ENCODE measurements at regions not wholly inside any gene's neighbourhood (a gene's known extent, or its start where the extent isn't known, plus 50 kb on each side); places are given as distances from the start of the nearest gene placed in this dataset.

GRCh38 chr5:114969482-114969881 is 200.2 kb downstream of the TRIM36 start:
- H3K79me2 ChIP-seq (ENCODE audit: low read length) = no peaks in the 10 kb centered on the region
- H3K9ac ChIP-seq (ENCODE audit: low read length) = no peak overlapping the region

GRCh38 chr5:114957384-114957783 is 212.3 kb downstream of the TRIM36 start:
- no peaks in the 10 kb centered on the region for H3K27me3 ChIP-seq (ENCODE audit: low read depth, low read length)
- H3K4me1 ChIP-seq (ENCODE audit: low read length) = peaks cover 16% of the 10 kb centered on the region
- H4K20me1 ChIP-seq (ENCODE audit: insufficient read depth, low read length) = no peaks in the 10 kb centered on the region
- H3K4me2 ChIP-seq (ENCODE audit: low read length) = no peak overlapping the region
- H3K4me3 ChIP-seq (ENCODE audit: low read length) = no peak overlapping the region
- no peaks in the 10 kb centered on the region for H3K36me3 ChIP-seq (replicated peaks; ENCODE audit: low read depth, low read length)
- no peak overlapping the region for H3K9ac ChIP-seq (ENCODE audit: low read length)
- H2AFZ ChIP-seq (ENCODE audit: low read depth, low read length) = no peak overlapping the region
- no peaks in the 10 kb centered on the region for H3K79me2 ChIP-seq (ENCODE audit: low read length)
- no peaks in the 10 kb centered on the region for H3K9me3 ChIP-seq (ENCODE audit: insufficient read depth, low read length)
- no peak for TF ChIP-seq CTCF (IDR thresholded peaks at IDR 0.05; ENCODE audit: low read depth, low read length)
- TF ChIP-seq EZH2phosphoT487 (IDR thresholded peaks at IDR 0.05; ENCODE audit: low read depth) = no peak
- no peak overlapping the region for H3K27ac ChIP-seq (ENCODE audit: low read length)

More at GRCh38 chr5:114969482-114969881, 200.2 kb downstream of the TRIM36 start:
- no peak overlapping the region for H2AFZ ChIP-seq (ENCODE audit: low read depth, low read length)
- H3K4me3 ChIP-seq (ENCODE audit: low read length) = no peak overlapping the region
- no peak overlapping the region for H3K4me2 ChIP-seq (ENCODE audit: low read length)
- H3K4me1 ChIP-seq (ENCODE audit: low read length) = peaks cover 8% of the 10 kb centered on the region; the same call in 1 of the 2 replicates
- TF ChIP-seq CTCF (IDR thresholded peaks at IDR 0.05; ENCODE audit: low read depth, low read length) (no peak), EZH2phosphoT487 (IDR thresholded peaks at IDR 0.05; ENCODE audit: low read depth) (no peak)
- no peak overlapping the region for H3K27ac ChIP-seq (ENCODE audit: low read length)
- H4K20me1 ChIP-seq (ENCODE audit: insufficient read depth, low read length) = no peaks in the 10 kb centered on the region
- H3K36me3 ChIP-seq (replicated peaks; ENCODE audit: low read depth, low read length) = no peaks in the 10 kb centered on the region
- no peaks in the 10 kb centered on the region for H3K9me3 ChIP-seq (ENCODE audit: insufficient read depth, low read length)
- no peaks in the 10 kb centered on the region for H3K27me3 ChIP-seq (ENCODE audit: low read depth, low read length)

GRCh38 chr5:114953565-114953964 is 216.1 kb downstream of the TRIM36 start:
- no peak for TF ChIP-seq CTCF (IDR thresholded peaks at IDR 0.05; ENCODE audit: low read depth, low read length)
- TF ChIP-seq EZH2phosphoT487 (IDR thresholded peaks at IDR 0.05; ENCODE audit: low read depth) = no peak
- no peak overlapping the region for H3K9ac ChIP-seq (ENCODE audit: low read length)
- no peaks in the 10 kb centered on the region for H3K27me3 ChIP-seq (ENCODE audit: low read depth, low read length)
- no peaks in the 10 kb centered on the region for H4K20me1 ChIP-seq (ENCODE audit: insufficient read depth, low read length)
- peaks cover 16% of the 10 kb centered on the region for H3K4me1 ChIP-seq (ENCODE audit: low read length)
- no peaks in the 10 kb centered on the region for H3K36me3 ChIP-seq (replicated peaks; ENCODE audit: low read depth, low read length)
- H3K4me3 ChIP-seq (ENCODE audit: low read length) = no peak overlapping the region
- H3K9me3 ChIP-seq (ENCODE audit: insufficient read depth, low read length) = no peaks in the 10 kb centered on the region
- H3K27ac ChIP-seq (ENCODE audit: low read length) = no peak overlapping the region
- no peaks in the 10 kb centered on the region for H3K79me2 ChIP-seq (ENCODE audit: low read length)
- peak overlapping the region; percentile 27 for H3K4me2 ChIP-seq (ENCODE audit: low read length)
- no peak overlapping the region for H2AFZ ChIP-seq (ENCODE audit: low read depth, low read length)

GRCh38 chr5:114952876-114953275 is 216.8 kb downstream of the TRIM36 start:
- H3K4me3 ChIP-seq (ENCODE audit: low read length) = no peak overlapping the region
- H3K27me3 ChIP-seq (ENCODE audit: low read depth, low read length) = no peaks in the 10 kb centered on the region
- H3K27ac ChIP-seq (ENCODE audit: low read length) = no peak overlapping the region
- no peaks in the 10 kb centered on the region for H3K36me3 ChIP-seq (replicated peaks; ENCODE audit: low read depth, low read length)
- no peaks in the 10 kb centered on the region for H4K20me1 ChIP-seq (ENCODE audit: insufficient read depth, low read length)
- H3K79me2 ChIP-seq (ENCODE audit: low read length) = no peaks in the 10 kb centered on the region
- no peak overlapping the region for H2AFZ ChIP-seq (ENCODE audit: low read depth, low read length)
- H3K4me2 ChIP-seq (ENCODE audit: low read length) = no peak overlapping the region
- peaks cover 16% of the 10 kb centered on the region for H3K4me1 ChIP-seq (ENCODE audit: low read length)
- no peak overlapping the region for H3K9ac ChIP-seq (ENCODE audit: low read length)
- no peaks in the 10 kb centered on the region for H3K9me3 ChIP-seq (ENCODE audit: insufficient read depth, low read length)
- TF ChIP-seq CTCF (IDR thresholded peaks at IDR 0.05; ENCODE audit: low read depth, low read length) (no peak), EZH2phosphoT487 (IDR thresholded peaks at IDR 0.05; ENCODE audit: low read depth) (no peak)

Measured in OCI-LY3 (cell line).